HEK293 (cell line): ENCODE measurements at regions not wholly inside any gene's neighbourhood (a gene's known extent, or its start where the extent isn't known, plus 50 kb on each side); places are given as distances from the start of the nearest gene placed in this dataset.

Experiments
- CTCF ChIP-seq: fragments of 450-650 bp; formaldehyde crosslinking; IDR thresholded peaks from 2 replicates; pipeline ENCODE4 v1.5.1; 2016; ENCODE audit warnings: missing biosample characterization, missing genetic modification characterization
- KLF10 ChIP-seq: fragments of 450-650 bp; IDR thresholded peaks from 2 replicates; pipeline ENCODE4 v1.5.1; 2018; ENCODE audit warnings: missing biosample characterization, mild to moderate bottlenecking, missing genetic modification characterization
- KLF16 ChIP-seq: fragments of 450-650 bp; formaldehyde crosslinking; IDR thresholded peaks from 2 replicates; pipeline ENCODE4 v1.5.1; 2017; ENCODE audit warnings: missing biosample characterization, missing genetic modification characterization
- PRDM2 ChIP-seq: fragments of 450-650 bp; formaldehyde crosslinking; IDR thresholded peaks from 2 replicates; pipeline ENCODE4 v1.5.1; 2016; ENCODE audit warnings: missing biosample characterization, missing genetic modification characterization, borderline replicate concordance
- YY1 ChIP-seq: fragments of 450-650 bp; formaldehyde crosslinking; IDR thresholded peaks from 2 replicates; pipeline ENCODE4 v1.5.1; 2018; ENCODE audit warnings: missing biosample characterization, missing genetic modification characterization
- ZBTB48 ChIP-seq: fragments of 450-650 bp; formaldehyde crosslinking; IDR thresholded peaks from 2 replicates; pipeline ENCODE4 v1.5.1; 2016; ENCODE audit warnings: missing biosample characterization, missing genetic modification characterization
- ZNF138 ChIP-seq: fragments of 450-650 bp; formaldehyde crosslinking; IDR thresholded peaks from 2 replicates; pipeline ENCODE4 v1.5.1; 2016; ENCODE audit warnings: missing biosample characterization, missing genetic modification characterization, borderline replicate concordance
- ZNF24 ChIP-seq: fragments of 450-650 bp; formaldehyde crosslinking; IDR thresholded peaks from 2 replicates; pipeline ENCODE4 v1.5.1; 2016; ENCODE audit warnings: missing biosample characterization, missing genetic modification characterization
- ZNF350 ChIP-seq: fragments of 450-650 bp; formaldehyde crosslinking; IDR thresholded peaks from 2 replicates; pipeline ENCODE4 v1.5.0; 2017; ENCODE audit warnings: missing biosample characterization, mild to moderate bottlenecking, missing genetic modification characterization
- ZNF449 ChIP-seq: fragments of 450-650 bp; formaldehyde crosslinking; IDR thresholded peaks from 2 replicates; pipeline ENCODE4 v1.5.1; 2017; ENCODE audit warnings: missing biosample characterization, mild to moderate bottlenecking, missing genetic modification characterization, moderate library complexity
- ZNF513 ChIP-seq: fragments of 450-650 bp; IDR thresholded peaks from 2 replicates; pipeline ENCODE4 v1.5.1; 2018; ENCODE audit warnings: missing biosample characterization, missing genetic modification characterization
- ZNF530 ChIP-seq: fragments of 450-650 bp; formaldehyde crosslinking; IDR thresholded peaks from 2 replicates; pipeline ENCODE4 v1.5.1; 2016; ENCODE audit warnings: low read depth, missing biosample characterization, missing genetic modification characterization
- ZNF558 ChIP-seq: fragments of 450-650 bp; formaldehyde crosslinking; IDR thresholded peaks from 2 replicates; pipeline ENCODE4 v1.5.1; 2016; ENCODE audit warnings: missing biosample characterization, missing genetic modification characterization

GRCh38 chr5:15135661-15136060, 264.1 kb upstream of the ANKH start:
- TF ChIP-seq ZNF138 (tag by site-specific recombination) (no peak), KLF16 (tag by site-specific recombination) (no peak), ZNF24 (no peak), ZNF513 (tag by site-specific recombination) (no peak), ZNF350 (tag by site-specific recombination) (no peak), KLF10 (tag by site-specific recombination) (no peak), PRDM2 (tag by site-specific recombination) (no peak), ZNF449 (tag by site-specific recombination) (no peak), ZNF530 (tag by site-specific recombination) (no peak), CTCF (tag by site-specific recombination) (no peak), ZNF558 (tag by site-specific recombination) (no peak), YY1 (tag by site-specific recombination) (no peak), ZBTB48 (tag by site-specific recombination) (no peak)
